Ishikawa (cell line): ENCODE measurements at regions not wholly inside any gene's neighbourhood (a gene's known extent, or its start where the extent isn't known, plus 50 kb on each side); places are given as distances from the start of the nearest gene placed in this dataset.

ENCODE experiments used
- CEBPB ChIP-seq: IDR thresholded peaks from 2 replicates; pipeline ENCODE4 v1.6.1; 2012
- CREB1 ChIP-seq: IDR thresholded peaks from 2 replicates; pipeline ENCODE4 v1.6.1; 2012; ENCODE audit warnings: low read depth
- EGR1 ChIP-seq: IDR thresholded peaks from 2 replicates; pipeline ENCODE4 v1.6.1; 2012
- EP300 ChIP-seq: IDR thresholded peaks from 2 replicates; pipeline ENCODE4 v1.6.1; 2012; ENCODE audit warnings: borderline replicate concordance
- FOXM1 ChIP-seq: IDR thresholded peaks from 2 replicates; pipeline ENCODE4 v1.6.1; 2012; ENCODE audit warnings: low read depth, borderline replicate concordance
- NFIC ChIP-seq: IDR thresholded peaks from 2 replicates; pipeline ENCODE4 v1.6.1; 2012
- RAD21 ChIP-seq: IDR thresholded peaks from 2 replicates; pipeline ENCODE4 v1.6.1; 2012; ENCODE audit warnings: low read depth
- TAF1 ChIP-seq: IDR thresholded peaks from 2 replicates; pipeline ENCODE4 v1.6.1; 2012; ENCODE audit warnings: low read depth, mild to moderate bottlenecking
- TCF12 ChIP-seq: IDR thresholded peaks from 2 replicates; pipeline ENCODE4 v1.6.1; 2012; ENCODE audit warnings: low read depth
- TEAD4 ChIP-seq: IDR thresholded peaks from 2 replicates; pipeline ENCODE4 v1.6.1; 2012
- YY1 ChIP-seq: IDR thresholded peaks from 2 replicates; pipeline ENCODE4 v1.6.1; 2012; ENCODE audit warnings: low read depth
- ZBTB7A ChIP-seq: IDR thresholded peaks from 2 replicates; pipeline ENCODE4 v1.6.1; 2012; ENCODE audit warnings: low read depth
- TF ChIP-seq, protein P1 (sequence below): IDR thresholded peaks from 2 replicates; pipeline ENCODE4 v1.6.1; 2012
- TF ChIP-seq, protein P2 (sequence below): IDR thresholded peaks from 2 replicates; pipeline ENCODE4 v1.6.1; 2012
- TF ChIP-seq, protein P3 (sequence below): IDR thresholded peaks from 2 replicates; pipeline ENCODE4 v1.6.1; 2012; ENCODE audit warnings: low read depth, mild to moderate bottlenecking

DNA sequence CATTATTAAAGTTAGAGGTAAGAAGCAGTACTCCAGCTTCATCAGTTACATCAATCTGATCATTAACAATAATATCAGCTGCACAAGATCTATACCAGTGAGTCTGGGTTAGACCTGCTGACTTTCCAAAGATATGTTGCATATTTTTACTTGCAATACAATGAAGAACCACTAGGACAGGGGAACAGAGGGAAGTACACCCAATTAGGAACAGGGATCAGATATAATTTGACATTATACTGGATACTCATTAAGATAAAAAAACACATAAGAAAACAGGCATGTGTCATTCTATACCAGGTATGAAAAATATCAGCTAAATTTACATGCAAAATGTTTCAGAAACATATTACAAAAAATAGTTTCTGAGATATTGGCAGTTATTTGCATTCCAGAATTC, 995.1 kb upstream of the DDX18 start:
- TF ChIP-seq ZBTB7A (no peak), FOXM1 (no peak), EGR1 (no peak), RAD21 (no peak), CEBPB (no peak), YY1 (no peak), EP300 (no peak), TEAD4 (no peak), CREB1 (no peak), TAF1 (no peak), TCF12 (no peak), NFIC (no peak)
- TF ChIP-seq, protein P1, sequence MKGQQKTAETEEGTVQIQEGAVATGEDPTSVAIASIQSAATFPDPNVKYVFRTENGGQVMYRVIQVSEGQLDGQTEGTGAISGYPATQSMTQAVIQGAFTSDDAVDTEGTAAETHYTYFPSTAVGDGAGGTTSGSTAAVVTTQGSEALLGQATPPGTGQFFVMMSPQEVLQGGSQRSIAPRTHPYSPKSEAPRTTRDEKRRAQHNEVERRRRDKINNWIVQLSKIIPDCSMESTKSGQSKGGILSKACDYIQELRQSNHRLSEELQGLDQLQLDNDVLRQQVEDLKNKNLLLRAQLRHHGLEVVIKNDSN, result no peak
- TF ChIP-seq, protein P2, sequence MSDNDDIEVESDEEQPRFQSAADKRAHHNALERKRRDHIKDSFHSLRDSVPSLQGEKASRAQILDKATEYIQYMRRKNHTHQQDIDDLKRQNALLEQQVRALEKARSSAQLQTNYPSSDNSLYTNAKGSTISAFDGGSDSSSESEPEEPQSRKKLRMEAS, result no peak
- TF ChIP-seq, protein P3, sequence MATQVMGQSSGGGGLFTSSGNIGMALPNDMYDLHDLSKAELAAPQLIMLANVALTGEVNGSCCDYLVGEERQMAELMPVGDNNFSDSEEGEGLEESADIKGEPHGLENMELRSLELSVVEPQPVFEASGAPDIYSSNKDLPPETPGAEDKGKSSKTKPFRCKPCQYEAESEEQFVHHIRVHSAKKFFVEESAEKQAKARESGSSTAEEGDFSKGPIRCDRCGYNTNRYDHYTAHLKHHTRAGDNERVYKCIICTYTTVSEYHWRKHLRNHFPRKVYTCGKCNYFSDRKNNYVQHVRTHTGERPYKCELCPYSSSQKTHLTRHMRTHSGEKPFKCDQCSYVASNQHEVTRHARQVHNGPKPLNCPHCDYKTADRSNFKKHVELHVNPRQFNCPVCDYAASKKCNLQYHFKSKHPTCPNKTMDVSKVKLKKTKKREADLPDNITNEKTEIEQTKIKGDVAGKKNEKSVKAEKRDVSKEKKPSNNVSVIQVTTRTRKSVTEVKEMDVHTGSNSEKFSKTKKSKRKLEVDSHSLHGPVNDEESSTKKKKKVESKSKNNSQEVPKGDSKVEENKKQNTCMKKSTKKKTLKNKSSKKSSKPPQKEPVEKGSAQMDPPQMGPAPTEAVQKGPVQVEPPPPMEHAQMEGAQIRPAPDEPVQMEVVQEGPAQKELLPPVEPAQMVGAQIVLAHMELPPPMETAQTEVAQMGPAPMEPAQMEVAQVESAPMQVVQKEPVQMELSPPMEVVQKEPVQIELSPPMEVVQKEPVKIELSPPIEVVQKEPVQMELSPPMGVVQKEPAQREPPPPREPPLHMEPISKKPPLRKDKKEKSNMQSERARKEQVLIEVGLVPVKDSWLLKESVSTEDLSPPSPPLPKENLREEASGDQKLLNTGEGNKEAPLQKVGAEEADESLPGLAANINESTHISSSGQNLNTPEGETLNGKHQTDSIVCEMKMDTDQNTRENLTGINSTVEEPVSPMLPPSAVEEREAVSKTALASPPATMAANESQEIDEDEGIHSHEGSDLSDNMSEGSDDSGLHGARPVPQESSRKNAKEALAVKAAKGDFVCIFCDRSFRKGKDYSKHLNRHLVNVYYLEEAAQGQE, result no peak

DNA sequence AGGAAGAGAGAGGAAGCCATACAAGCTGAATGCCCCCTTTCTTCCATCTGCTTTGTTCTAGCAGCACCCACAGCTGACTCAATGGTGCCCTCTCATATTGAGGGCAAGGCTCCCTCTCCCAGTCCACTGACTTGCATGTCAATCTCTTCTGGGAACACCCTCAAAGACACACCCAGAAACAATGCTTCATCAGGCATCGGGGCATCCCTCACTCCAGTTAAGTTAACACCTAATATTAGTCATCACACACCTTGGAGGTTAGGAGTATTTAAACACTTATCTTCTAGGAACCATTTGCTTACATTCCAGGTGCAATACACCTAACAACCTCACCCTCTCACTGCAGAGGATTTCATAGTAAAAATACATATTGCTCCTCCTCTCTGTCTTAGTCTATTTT, 993.5 kb upstream of the DDX18 start:
- TF ChIP-seq EP300, result no peak
- TF ChIP-seq, protein P1, result no peak
- TF ChIP-seq TAF1, result no peak
- no peak for TF ChIP-seq EGR1
- no peak for TF ChIP-seq RAD21
- no peak for TF ChIP-seq FOXM1
- no peak for TF ChIP-seq CREB1
- TF ChIP-seq, protein P2, result no peak
- no peak for TF ChIP-seq YY1
- TF ChIP-seq, protein P3, result no peak
- no peak for TF ChIP-seq CEBPB
- TF ChIP-seq NFIC, result no peak
- TF ChIP-seq TCF12, result no peak
- TF ChIP-seq TEAD4, result no peak
- TF ChIP-seq ZBTB7A, result no peak

DNA sequence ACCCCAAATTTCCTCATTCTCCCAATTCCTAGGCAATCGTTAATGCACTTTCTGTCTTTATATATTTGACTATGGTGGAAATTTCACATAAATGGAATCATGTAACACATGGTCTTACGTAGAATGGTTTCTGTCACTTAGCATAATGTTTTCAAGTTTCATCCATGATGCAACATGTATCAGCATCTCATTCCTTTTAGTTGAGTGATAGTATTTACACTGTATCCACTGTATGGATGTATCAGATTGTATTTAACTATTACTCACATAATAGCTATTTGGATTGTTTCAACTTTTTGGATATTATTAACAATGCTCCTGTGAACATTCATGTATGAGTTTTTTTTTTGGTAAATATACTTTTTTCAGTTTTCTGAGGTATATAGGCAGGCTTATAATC, 982.3 kb upstream of the DDX18 start:
- TF ChIP-seq NFIC (no peak), EGR1 (no peak), TAF1 (no peak), TEAD4 (no peak), RAD21 (no peak), FOXM1 (no peak), CEBPB (no peak)
- TF ChIP-seq, protein P3, result no peak
- TF ChIP-seq, protein P2, result no peak

DNA sequence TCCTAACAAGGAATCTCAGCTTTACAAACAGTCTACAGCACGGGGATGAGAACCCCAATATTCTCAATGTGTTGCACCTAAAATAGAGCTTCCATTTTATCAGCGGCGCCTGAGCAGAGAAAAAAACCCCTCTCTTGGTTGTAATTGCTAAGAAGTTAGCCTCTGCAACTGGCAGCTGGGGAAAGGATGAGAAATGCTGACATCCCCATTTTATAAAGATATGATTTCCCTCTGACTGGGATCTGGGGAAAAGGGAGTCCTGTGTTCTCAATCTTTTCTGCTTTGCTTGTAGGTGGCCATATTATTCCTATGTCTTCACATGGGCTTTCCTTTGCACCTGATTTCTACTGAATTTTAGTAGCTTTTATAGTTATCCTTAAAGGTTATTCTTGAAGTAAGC, 981.4 kb upstream of the DDX18 start:
- TF ChIP-seq ZBTB7A (no peak), RAD21 (no peak), FOXM1 (no peak), TEAD4 (no peak)
